Rectal smooth muscle tissue (tissue), 1 donor: ENCODE measurements at regions not wholly inside any gene's neighbourhood (a gene's known extent, or its start where the extent isn't known, plus 50 kb on each side); places are given as distances from the start of the nearest gene placed in this dataset.

Experiments
- H3K27ac ChIP-seq: one replicate; pipeline ENCODE4 v1.7.0; 2013; ENCODE audit warnings: low read depth, low read length, inconsistent platforms
- H3K27me3 ChIP-seq: one replicate; pipeline ENCODE4 v1.7.0; 2013; ENCODE audit warnings: low read length; ENCODE audit not compliant: control insufficient read depth, insufficient read depth
- H3K36me3 ChIP-seq: one replicate; pipeline ENCODE4 v1.7.0; 2013; ENCODE audit warnings: low read length; ENCODE audit not compliant: control insufficient read depth, insufficient read depth
- H3K4me1 ChIP-seq: one replicate; pipeline ENCODE4 v1.7.0; 2013; ENCODE audit warnings: low read length; ENCODE audit not compliant: control insufficient read depth, insufficient read depth
- H3K4me3 ChIP-seq: one replicate; pipeline ENCODE4 v1.7.0; 2013; ENCODE audit warnings: low read length
- H3K9ac ChIP-seq: one replicate; pipeline ENCODE4 v1.7.0; 2013; ENCODE audit warnings: low read length

DNA sequence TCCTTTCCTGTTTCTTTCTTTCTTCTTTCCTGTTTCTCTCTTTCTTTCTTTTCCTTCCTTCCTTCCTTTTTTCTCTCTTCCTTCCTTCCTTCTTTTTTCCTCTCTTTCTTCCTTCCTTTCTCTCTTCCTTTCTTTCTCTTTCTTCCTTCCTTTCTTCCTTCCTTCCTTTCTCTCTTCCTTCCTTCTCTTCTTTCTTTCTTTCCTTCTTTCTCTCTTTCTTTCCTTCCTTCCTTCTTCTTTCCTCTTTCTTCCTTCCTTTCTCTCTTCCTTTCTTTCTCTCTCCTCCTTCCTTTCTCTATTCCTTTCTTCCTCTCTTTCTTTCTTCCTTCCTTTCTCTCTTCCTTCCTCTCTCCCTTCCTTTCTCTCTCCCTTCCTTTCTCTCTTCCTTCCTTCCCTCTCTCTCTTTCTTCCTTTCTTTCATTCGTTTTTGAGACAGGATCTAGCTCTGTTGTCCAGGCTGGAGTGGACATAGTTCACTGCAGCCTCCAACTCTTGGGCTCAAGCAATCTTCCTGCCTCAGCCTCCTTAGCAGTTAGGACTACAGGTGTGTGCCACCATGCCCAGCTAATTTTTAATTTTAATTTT lies 170.8 kb upstream of the GMDS start:
- Histone ChIP-seq H3K36me3 (no peaks in the 10 kb centered on the region), H3K27me3 (no peaks in the 10 kb centered on the region), H3K27ac (no peak overlapping the region), H3K4me1 (no peaks in the 10 kb centered on the region), H3K9ac (no peak overlapping the region), H3K4me3 (no peak overlapping the region)

DNA sequence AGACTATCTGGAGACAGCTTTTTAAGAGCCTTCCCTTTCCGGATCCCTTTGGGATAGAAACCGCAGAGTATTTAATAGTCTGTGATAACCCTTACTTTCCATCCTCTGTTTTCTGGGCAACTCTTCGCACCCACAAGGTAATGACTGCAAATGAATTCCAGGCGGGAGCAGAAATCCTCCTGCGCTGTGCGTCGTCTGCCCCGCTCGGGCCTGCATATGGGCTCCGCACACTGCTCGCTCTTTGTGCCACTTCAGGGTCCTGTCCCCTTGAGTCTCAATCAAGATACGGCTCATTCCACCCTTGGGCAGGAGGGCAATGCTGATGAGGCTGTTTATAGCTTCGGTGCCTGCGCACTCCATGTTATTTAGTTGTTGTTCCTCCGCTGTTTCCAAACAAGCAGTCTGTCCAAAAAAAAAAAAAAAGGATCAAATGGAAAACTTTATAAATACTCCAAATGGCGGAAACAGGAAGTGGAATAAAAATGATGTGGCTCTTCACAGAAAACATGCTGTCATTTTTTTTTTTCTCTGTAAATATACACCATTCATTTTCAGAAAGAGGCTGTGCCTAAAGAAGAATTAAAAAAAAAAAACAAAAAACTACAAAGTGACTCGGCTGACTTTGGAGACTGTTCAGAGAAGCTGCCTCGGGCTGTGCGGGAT lies 169.6 kb upstream of the GMDS start:
- no peaks in the 10 kb centered on the region for H3K4me1 ChIP-seq
- H3K9ac ChIP-seq = no peak overlapping the region
- H3K27me3 ChIP-seq = no peaks in the 10 kb centered on the region
- H3K4me3 ChIP-seq = no peak overlapping the region
- no peak overlapping the region for H3K27ac ChIP-seq
- H3K36me3 ChIP-seq = no peaks in the 10 kb centered on the region

DNA sequence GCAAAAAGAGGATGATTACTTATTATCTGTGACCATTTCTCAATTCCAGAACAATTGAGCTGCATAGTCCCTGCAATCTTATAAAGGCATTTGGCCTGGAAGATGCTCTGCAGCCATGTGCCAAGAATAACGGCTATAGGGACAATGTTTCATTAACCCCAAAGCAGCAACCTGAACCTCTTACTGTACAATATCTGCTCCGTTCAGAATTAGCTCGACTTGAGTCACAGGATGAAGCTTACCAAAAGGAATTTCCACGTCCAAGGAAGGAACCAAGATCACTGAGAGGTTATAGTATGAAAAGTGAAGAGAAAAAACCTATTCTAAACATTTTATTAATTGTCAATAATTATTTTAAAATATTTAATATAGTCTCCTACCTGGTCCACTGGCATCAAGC lies 167.3 kb upstream of the GMDS start:
- Histone ChIP-seq H3K4me1 (no peaks in the 10 kb centered on the region), H3K4me3 (no peak overlapping the region), H3K27ac (no peak overlapping the region), H3K9ac (no peak overlapping the region), H3K27me3 (no peaks in the 10 kb centered on the region), H3K36me3 (no peaks in the 10 kb centered on the region)

DNA sequence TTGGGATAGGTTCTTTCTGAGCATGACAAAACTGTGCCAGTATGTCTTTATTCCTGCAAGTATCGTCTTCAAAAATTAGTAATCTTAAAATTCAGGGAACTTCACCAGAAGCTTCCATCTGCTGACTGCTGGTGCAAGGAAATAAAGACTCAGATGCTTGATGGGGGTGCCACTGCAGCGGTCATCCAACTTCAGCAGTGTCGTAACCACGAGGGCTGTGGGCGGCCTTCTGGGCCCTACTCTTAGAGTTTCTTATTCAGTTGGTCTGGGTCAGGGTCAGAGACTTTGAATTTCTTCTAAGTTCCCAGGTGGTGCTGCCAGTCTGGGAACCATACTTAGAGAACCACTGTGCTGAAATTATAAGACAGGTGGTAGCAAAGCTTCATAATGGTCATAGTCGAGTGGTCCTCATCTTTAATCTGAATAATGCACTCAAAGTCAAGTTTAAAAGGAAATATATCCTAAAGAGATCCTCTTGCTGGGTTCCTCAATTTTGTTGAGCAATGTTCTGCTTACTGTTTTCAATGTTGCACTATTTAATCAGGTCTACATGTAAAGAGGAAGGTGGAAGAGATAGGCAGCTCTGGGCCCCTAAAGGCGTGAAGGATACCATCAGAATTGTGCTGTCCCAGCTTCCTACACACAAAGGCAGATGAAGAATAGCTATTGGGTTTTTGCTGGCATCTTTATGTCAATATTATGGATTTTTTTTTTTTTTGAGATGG lies 165.4 kb upstream of the GMDS start:
- H3K4me1 ChIP-seq = no peaks in the 10 kb centered on the region
- no peaks in the 10 kb centered on the region for H3K27me3 ChIP-seq
- H3K27ac ChIP-seq = no peak overlapping the region
- no peak overlapping the region for H3K9ac ChIP-seq
- H3K4me3 ChIP-seq = no peak overlapping the region
- H3K36me3 ChIP-seq = no peaks in the 10 kb centered on the region

DNA sequence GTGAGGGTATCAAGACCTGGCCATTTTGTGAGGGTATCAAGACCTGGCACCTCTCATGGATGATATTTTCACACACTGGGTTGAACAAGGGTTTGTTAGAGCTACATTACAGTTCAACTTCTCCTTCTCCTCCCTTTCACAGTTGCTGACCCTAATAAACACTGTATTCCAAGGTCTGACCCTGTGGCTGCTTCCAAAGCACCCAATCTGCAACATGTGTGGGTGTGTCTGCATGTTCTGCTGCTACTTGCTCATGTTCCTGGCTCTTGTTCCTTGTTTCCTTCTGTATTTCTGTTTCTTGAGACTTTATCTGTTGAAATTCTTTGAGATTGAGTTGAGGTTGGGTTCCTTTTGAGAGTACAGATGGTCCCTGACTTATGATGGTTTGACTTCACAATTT lies 162.1 kb upstream of the GMDS start:
- Histone ChIP-seq H3K27me3 (no peaks in the 10 kb centered on the region), H3K27ac (no peak overlapping the region)

DNA sequence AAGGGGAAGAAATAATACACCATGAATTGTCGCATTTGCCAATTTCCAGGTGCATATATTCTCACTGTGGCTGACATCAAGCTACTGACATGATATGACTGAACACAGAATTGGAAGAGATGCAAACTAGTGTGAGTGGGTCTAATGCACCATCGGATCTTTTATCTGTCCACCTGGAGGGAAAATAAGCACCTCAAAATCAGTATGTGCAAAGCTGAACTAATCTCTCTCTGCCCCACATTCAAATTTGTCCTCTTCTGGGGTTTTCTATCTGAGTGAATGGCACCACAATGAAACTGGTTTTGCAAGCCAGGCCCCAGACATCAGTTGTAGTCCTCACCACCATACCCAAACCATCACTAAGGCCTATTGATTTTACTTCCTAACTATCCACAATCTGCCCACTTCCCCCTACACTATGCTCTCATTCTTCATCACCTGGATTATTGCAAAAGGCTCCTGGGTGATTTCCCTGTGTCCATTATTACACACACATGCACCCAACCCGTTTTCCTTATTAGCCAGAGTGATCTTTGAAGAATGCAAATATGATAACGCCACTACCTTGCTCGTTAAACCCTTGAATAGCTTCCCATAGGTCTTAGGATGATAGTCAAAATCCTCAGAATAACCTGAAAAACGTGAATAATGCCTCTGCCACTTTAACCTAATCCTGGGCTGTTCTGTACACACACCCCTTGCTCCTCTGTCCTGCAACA lies 159.0 kb upstream of the GMDS start:
- no peak overlapping the region for H3K27ac ChIP-seq
- no peaks in the 10 kb centered on the region for H3K27me3 ChIP-seq
- no peaks in the 10 kb centered on the region for H3K36me3 ChIP-seq
- no peak overlapping the region for H3K9ac ChIP-seq
- no peak overlapping the region for H3K4me3 ChIP-seq
- H3K4me1 ChIP-seq = no peaks in the 10 kb centered on the region

More for the DNA sequence above, 162.1 kb upstream of the GMDS start:
- no peaks in the 10 kb centered on the region for H3K4me1 ChIP-seq
- no peaks in the 10 kb centered on the region for H3K36me3 ChIP-seq
- no peak overlapping the region for H3K4me3 ChIP-seq
- H3K9ac ChIP-seq = no peak overlapping the region

DNA sequence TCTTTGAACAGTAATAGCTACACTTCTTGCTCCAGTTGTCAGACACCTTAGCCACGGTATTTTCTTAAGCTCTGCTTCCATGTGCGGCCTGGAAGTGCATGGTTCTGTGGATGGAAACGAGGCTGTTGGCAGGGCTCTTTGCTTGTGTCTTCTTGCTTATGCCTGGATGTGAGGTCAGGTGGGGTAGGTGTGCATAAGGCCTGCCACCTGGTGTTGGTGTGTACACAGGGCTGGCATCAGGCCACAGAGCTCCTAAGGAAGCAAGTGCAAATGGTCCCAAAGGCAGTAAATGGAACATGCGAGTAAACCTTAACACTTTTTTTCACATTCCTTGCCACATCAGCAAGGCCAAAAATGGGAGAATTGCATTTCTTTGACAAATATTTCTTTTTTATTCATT lies 158.1 kb upstream of the GMDS start:
- peaks cover 3% of the 10 kb centered on the region for H3K36me3 ChIP-seq
- H3K4me3 ChIP-seq = no peak overlapping the region
- H3K27me3 ChIP-seq = no peaks in the 10 kb centered on the region
- no peak overlapping the region for H3K27ac ChIP-seq
- no peaks in the 10 kb centered on the region for H3K4me1 ChIP-seq
- no peak overlapping the region for H3K9ac ChIP-seq

DNA sequence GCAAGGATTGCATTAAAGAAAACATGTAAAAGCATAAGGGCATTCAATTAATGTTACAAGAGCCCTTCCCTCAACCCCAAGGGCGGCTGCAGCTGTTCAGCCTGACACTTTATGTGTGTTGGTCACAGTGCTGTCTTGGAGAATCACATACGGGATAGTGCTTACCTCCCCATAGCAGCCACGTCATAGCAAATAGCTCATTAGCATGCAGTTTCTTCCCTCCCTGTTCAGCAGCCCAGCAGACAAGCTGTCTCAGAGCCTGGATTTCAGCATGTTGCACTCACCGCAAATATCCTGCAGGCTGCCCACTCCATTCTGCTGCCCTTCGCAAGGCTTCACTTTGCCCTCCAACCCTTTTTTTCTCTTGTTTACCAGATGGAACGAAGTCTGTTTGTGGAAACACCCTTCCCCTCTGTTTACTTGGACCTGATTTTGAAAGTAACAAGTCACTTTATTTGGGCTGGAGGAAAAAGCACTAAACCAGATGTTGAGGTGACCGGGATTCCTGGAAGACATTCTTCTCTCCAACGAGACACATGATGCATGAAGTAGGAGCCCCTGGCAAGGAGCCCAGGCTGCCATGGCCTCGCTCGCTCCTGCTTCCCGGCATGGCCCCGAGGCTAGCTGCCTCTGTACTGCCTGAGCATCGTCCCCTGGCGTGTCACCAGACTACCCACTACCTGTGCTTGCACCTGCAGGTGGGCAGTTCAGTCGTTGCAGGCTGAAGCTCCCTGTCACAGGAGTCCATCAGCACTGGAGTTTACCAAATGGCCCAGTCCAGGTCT lies 151.6 kb upstream of the GMDS start:
- H3K4me3 ChIP-seq = no peak overlapping the region
- no peak overlapping the region for H3K27ac ChIP-seq
- H3K9ac ChIP-seq = no peak overlapping the region
- no peaks in the 10 kb centered on the region for H3K4me1 ChIP-seq
- no peaks in the 10 kb centered on the region for H3K27me3 ChIP-seq
- H3K36me3 ChIP-seq = peaks cover 5% of the 10 kb centered on the region

DNA sequence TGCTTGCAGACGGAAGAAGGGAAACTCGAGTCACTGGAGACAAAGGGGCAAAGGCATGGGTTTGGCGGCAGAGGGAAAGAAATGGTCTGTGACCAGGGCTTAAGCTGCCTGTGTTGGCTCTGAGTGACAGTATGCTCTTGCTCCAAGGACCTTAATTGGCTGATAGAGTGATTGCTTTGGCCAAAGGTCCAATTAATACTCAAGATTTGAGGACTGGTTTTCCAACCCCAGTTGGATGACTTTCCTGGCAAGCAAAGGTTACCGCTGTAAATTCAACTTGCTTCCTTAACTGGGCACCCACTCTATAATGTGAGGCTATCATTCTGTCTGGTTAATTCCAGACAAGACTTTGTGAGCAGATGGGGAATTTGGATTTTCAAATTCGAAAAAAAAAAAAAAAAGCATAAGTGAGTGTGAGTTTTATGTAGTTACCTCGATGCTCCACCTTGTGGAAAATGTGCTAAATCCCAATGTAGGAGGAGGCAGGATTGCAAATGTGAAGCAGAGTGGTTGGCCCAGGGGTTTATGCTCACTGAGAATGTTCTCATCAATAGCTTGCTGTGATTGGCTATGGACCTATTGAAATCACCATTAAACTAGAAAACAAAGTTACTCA lies 150.7 kb upstream of the GMDS start:
- no peak overlapping the region for H3K4me3 ChIP-seq
- peaks cover 5% of the 10 kb centered on the region for H3K36me3 ChIP-seq
- H3K4me1 ChIP-seq = no peaks in the 10 kb centered on the region
- H3K9ac ChIP-seq = no peak overlapping the region
- no peaks in the 10 kb centered on the region for H3K27me3 ChIP-seq
- no peak overlapping the region for H3K27ac ChIP-seq

DNA sequence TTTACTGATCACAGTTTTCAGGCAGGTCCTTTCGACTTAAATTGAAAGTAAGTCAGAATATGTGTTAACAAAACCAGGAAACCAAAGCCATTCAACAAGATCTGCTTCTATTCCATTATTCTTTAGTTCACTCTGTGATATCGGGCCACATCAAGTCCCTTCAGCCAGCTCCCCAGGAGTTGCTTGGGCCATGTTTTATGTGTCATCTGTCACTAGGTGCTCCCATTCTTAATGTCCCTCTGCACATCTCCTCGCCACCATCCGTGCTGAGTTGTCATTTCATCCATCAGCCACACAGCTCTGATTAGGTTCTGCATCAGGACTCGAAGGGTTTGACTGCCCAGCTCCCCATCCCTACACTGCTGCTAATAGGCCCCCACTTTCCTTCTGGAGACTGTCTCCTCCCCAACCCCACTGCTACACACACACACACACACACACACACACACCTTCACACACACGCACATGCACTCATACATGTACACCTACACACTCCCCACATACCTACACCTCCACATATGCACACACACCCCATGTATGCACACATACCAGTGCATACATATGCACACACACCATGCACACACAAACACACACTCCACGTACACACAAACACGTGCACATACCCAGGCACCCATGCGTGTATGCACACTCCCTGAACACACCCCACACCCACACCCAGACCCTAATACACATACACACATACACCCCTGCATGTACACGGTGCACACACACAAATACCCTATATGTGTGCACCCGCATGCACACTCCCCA lies 143.3 kb upstream of the GMDS start:
- no peak overlapping the region for H3K4me3 ChIP-seq
- no peaks in the 10 kb centered on the region for H3K36me3 ChIP-seq
- no peaks in the 10 kb centered on the region for H3K4me1 ChIP-seq
- H3K27ac ChIP-seq = no peak overlapping the region
- H3K9ac ChIP-seq = no peak overlapping the region
- no peaks in the 10 kb centered on the region for H3K27me3 ChIP-seq

DNA sequence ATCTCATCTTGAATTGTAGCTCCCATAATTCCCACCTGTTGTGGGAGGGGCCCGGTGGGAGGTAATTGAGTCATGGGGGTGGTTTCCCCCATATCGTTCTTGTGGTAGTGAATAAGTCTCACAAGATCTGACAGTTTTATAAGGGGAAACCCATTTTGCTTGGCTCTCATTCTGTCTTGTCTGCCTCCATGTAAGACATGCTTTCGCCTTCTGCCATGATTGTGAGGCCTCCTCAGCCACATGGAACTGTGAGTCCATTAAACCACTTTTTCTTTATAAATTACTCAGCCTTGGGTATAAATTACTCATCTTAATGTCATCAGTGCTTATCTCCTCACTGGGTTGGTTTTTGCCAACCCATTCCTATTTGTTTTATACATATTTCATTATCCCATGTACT lies 142.0 kb upstream of the GMDS start:
- no peaks in the 10 kb centered on the region for H3K27me3 ChIP-seq
- H3K4me1 ChIP-seq = peaks cover 3% of the 10 kb centered on the region
- H3K36me3 ChIP-seq = no peaks in the 10 kb centered on the region
- no peak overlapping the region for H3K4me3 ChIP-seq
- H3K27ac ChIP-seq = no peak overlapping the region
- H3K9ac ChIP-seq = no peak overlapping the region
